Left lung (tissue), 4 donors: ENCODE measurements at regions not wholly inside any gene's neighbourhood (a gene's known extent, or its start where the extent isn't known, plus 50 kb on each side); places are given as distances from the start of the nearest gene placed in this dataset.

ENCODE experiments used
- ATAC-seq: fragments of 200-7000 bp; cut with Tn5 transposase; one replicate; pipeline ENCODE4 v1.9.1; 2020; ENCODE audit warnings: moderate library complexity
- DNase-seq, 4 donors: peaks; one replicate each; pipeline ENCODE4 v3.0.0-alpha.2; 2013 to 2020
- H3K27ac ChIP-seq, 2 donors: fragments of 200-600 bp; sonication (generic) in 1 of 2; one replicate each; pipeline versions ENCODE4 v1.5.0 to v1.8.0; 2020 to 2021
- H3K27me3 ChIP-seq, 2 donors: fragments of 200-600 bp; sonication (generic) in 1 of 2; one replicate each; pipeline versions ENCODE4 v1.5.0 to v1.8.0; 2020 to 2021
- H3K36me3 ChIP-seq, 2 donors: fragments of 200-600 bp; sonication (generic) in 1 of 2; one replicate each; pipeline versions ENCODE4 v1.5.0 to v1.8.0; 2020 to 2021
- H3K4me1 ChIP-seq, 2 donors: fragments of 200-600 bp; one replicate each; pipeline ENCODE4 v1.8.0; 2021
- H3K4me3 ChIP-seq, 2 donors: fragments of 200-600 bp; sonication (generic) in 1 of 2; one replicate each; pipeline versions ENCODE4 v1.5.0 to v1.8.0; 2020 to 2021; ENCODE audit warnings: mild to moderate bottlenecking in 1 of 2
- H3K9me3 ChIP-seq, 2 donors: fragments of 200-600 bp; sonication (generic) in 1 of 2; one replicate each; pipeline versions ENCODE4 v1.5.0 to v1.8.0; 2020 to 2021
- intact Hi-C, 2 donors: fragments of 100-400 bp; cut with DNase I; formaldehyde crosslinking; loops; one replicate each; pipeline versions ENCODE4 v1.11.2 to v1.14.2; 2022
- TF ChIP-seq, protein P1 (sequence below), 2 donors: fragments of 200-600 bp; sonication (generic) in 1 of 2; IDR thresholded peaks; one replicate each; pipeline versions ENCODE4 v1.5.0 to v1.8.0; 2021; ENCODE audit warnings: antibody characterized with exemption in 2 of 2
- donor health status: DM: no; HTN: yes; CAD: no.
- donor health status: DM: no; HTN: no; CAD: no.

- Histone ChIP-seq H3K27ac (no peak overlapping the region), H3K27me3 (no peaks in the 10 kb centered on the region), H3K4me3 (no peak overlapping the region), H3K36me3 (no peaks in the 10 kb centered on the region), H3K4me1 (no peaks in the 10 kb centered on the region), H3K9me3 (peaks cover 0 to 11% of the 10 kb centered on the region in 2 donors)
- TF ChIP-seq, protein P1, sequence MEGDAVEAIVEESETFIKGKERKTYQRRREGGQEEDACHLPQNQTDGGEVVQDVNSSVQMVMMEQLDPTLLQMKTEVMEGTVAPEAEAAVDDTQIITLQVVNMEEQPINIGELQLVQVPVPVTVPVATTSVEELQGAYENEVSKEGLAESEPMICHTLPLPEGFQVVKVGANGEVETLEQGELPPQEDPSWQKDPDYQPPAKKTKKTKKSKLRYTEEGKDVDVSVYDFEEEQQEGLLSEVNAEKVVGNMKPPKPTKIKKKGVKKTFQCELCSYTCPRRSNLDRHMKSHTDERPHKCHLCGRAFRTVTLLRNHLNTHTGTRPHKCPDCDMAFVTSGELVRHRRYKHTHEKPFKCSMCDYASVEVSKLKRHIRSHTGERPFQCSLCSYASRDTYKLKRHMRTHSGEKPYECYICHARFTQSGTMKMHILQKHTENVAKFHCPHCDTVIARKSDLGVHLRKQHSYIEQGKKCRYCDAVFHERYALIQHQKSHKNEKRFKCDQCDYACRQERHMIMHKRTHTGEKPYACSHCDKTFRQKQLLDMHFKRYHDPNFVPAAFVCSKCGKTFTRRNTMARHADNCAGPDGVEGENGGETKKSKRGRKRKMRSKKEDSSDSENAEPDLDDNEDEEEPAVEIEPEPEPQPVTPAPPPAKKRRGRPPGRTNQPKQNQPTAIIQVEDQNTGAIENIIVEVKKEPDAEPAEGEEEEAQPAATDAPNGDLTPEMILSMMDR (IDR thresholded peaks at IDR 0.05) = no peak
- DNase-seq (no peak), ATAC-seq (no peak)
- intact Hi-C loops = no loop called here
These were observed 1205.1 kb upstream of the CNTN5 start for GRCh38 chr11:97815667-97816066.

DNA sequence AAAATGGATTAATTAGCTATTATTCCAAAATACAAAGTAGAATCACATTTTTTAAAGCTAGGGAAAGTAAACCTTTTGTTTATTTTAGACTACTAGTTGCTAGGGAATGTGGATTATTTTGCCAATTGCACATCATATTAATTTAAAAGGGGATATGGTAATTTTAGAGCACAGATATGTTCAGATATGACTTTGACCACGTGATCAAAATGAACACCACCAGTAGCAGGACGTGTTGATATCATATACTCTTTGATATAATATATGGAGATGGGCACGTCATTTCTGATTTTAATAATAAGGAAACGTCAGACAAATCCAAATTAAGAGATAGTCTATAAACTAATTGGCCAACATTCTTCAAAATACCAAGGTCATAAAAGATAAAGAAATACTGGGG lies 1188.3 kb upstream of the CNTN5 start:
- no peak for DNase-seq
- no peaks in the 10 kb centered on the region for H3K27me3 ChIP-seq
- H3K36me3 ChIP-seq = no peaks in the 10 kb centered on the region
- no peak overlapping the region for H3K4me3 ChIP-seq
- intact Hi-C loops = no loop called here
- ATAC-seq = no peak
- peaks cover 0 to 3% of the 10 kb centered on the region in 2 donors for H3K9me3 ChIP-seq
- TF ChIP-seq, protein P1 (IDR thresholded peaks at IDR 0.05) = no peak
- H3K27ac ChIP-seq = no peak overlapping the region
- H3K4me1 ChIP-seq = no peaks in the 10 kb centered on the region

- TF ChIP-seq, protein P1 (IDR thresholded peaks at IDR 0.05) = no peak
- H3K4me1 ChIP-seq = no peaks in the 10 kb centered on the region
- no peak overlapping the region for H3K27ac ChIP-seq
- peaks cover 0 to 3% of the 10 kb centered on the region in 2 donors for H3K9me3 ChIP-seq
- H3K36me3 ChIP-seq = no peaks in the 10 kb centered on the region
- DNase-seq (no peak), ATAC-seq (no peak)
- no peak overlapping the region for H3K4me3 ChIP-seq
- intact Hi-C loops = no loop called here
- H3K27me3 ChIP-seq = no peaks in the 10 kb centered on the region
These were observed 1187.3 kb upstream of the CNTN5 start for GRCh38 chr11:97833412-97833811.

DNA sequence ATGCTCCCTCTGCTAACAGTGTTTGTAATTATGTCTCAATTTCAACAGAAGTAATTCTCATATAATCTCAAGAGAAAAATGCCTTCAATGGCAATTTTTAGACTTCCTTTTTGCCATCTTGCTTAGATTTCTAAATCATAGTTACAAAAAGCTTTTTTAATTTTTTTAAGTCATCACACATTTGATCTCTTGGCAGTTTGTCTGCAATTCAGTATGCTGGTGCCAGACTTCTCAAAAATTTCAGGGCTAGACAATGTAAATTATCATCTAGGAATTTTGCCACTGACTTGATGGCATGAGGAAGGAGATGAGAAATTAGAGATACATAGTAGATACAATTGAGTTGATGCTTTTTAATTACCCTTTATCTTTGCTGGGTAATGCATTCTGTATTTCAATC lies 1176.7 kb upstream of the CNTN5 start:
- TF ChIP-seq, protein P1 (IDR thresholded peaks at IDR 0.05) = no peak
- H3K4me1 ChIP-seq = no peaks in the 10 kb centered on the region

GRCh38 chr11:97847730-97848129 lies 1173.0 kb upstream of the CNTN5 start:
- Histone ChIP-seq H3K27me3 (no peaks in the 10 kb centered on the region), H3K4me3 (no peak overlapping the region), H3K27ac (no peak overlapping the region), H3K9me3 (no peaks in the 10 kb centered on the region), H3K36me3 (no peaks in the 10 kb centered on the region), H3K4me1 (no peaks in the 10 kb centered on the region)
- TF ChIP-seq, protein P1 (IDR thresholded peaks at IDR 0.05) = no peak
- no peak for DNase-seq
- no peak for ATAC-seq
- intact Hi-C loops = no loop called here

More for the DNA sequence above, 1176.7 kb upstream of the CNTN5 start:
- DNase-seq = no peak
- H3K9me3 ChIP-seq = peaks cover 0 to 6% of the 10 kb centered on the region in 2 donors
- H3K36me3 ChIP-seq = no peaks in the 10 kb centered on the region
- H3K27me3 ChIP-seq = no peaks in the 10 kb centered on the region
- no peak for ATAC-seq
- intact Hi-C loops = no loop called here
- no peak overlapping the region for H3K4me3 ChIP-seq
- no peak overlapping the region for H3K27ac ChIP-seq
